GM19452 (cell line): ENCODE measurements at regions not wholly inside any gene's neighbourhood (a gene's known extent, or its start where the extent isn't known, plus 50 kb on each side); places are given as distances from the start of the nearest gene placed in this dataset.

Experiments used
- ATAC-seq: cut with Tn5 transposase; IDR thresholded peaks from one replicate; pipeline ENCODE4 v1.9.1; 2021; ENCODE audit not compliant: unreplicated experiment

- ATAC-seq = no peak
These were observed 112.8 kb downstream of the LINC00237 start for GRCh38 chr20:20993372-20993771.

GRCh38 chr20:20992686-20993360, 113.3 kb downstream of the LINC00237 start:
- no peak for ATAC-seq

DNA sequence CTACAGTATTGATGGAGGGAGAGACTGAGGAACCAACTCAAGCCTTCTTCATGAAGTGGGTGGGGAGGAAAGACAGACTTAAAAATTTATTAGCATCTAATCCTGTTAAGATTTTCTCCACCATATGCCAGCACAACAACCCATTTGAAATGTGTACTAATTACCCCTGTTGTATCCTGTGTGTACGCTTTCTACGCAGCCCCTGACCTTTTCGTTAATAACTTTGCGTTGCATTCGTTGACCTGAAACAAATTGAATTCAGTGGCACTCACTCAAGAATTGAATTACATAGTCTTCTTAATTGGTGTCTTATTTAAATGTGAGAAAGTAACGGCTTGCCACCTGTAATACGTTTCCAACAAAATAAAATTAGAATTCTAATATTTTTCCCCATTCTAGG, 113.9 kb downstream of the LINC00237 start:
- ATAC-seq = no peak

GRCh38 chr20:20989081-20989480, 117.1 kb downstream of the LINC00237 start:
- no peak for ATAC-seq

- ATAC-seq = no peak
These were observed 126.2 kb downstream of the LINC00237 start for GRCh38 chr20:20979934-20980333.

GRCh38 chr20:20977786-20978185, 128.4 kb downstream of the LINC00237 start:
- ATAC-seq = no peak

DNA sequence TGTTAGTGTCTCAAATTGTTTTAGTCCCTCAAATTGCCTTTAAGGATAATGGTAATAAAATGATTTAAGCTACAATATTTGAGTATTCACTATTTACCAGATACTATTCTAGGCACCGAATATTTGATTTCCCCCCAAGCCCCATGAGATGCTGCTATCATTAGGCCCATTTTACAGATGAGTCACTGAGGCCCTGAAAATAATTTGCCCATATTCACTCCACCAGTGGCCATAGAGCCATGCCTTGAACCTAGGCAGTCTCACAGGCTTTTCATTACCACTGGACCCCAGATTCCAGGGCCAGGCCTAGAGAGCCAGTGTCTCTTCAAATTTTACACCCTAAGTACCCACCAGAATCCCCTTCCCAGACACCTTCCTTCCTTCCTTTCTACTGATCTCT, 133.7 kb downstream of the LINC00237 start:
- ATAC-seq = no peak

GRCh38 chr20:20971810-20972209, 134.3 kb downstream of the LINC00237 start:
- no peak for ATAC-seq

DNA sequence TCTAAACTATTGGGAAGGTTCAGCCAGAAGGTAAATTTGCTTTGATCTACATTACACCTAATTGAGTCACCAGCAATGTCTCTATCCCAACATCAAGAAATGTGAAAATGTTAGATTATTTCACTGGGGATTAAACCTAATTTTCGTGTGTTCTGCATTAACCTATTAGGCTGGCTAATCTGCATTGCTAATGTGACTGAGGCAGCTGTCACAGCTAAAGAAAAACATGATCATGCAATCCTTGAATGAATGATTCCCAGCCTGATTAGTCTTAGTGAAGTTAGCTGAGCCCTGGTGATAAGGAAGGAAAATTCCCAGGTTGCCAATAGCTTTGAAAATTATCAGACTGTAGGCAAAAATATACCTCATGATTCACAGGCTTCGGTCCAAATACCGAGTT, 135.3 kb downstream of the LINC00237 start:
- no peak for ATAC-seq

GRCh38 chr20:20969701-20970280, 136.4 kb downstream of the LINC00237 start:
- no peak for ATAC-seq

DNA sequence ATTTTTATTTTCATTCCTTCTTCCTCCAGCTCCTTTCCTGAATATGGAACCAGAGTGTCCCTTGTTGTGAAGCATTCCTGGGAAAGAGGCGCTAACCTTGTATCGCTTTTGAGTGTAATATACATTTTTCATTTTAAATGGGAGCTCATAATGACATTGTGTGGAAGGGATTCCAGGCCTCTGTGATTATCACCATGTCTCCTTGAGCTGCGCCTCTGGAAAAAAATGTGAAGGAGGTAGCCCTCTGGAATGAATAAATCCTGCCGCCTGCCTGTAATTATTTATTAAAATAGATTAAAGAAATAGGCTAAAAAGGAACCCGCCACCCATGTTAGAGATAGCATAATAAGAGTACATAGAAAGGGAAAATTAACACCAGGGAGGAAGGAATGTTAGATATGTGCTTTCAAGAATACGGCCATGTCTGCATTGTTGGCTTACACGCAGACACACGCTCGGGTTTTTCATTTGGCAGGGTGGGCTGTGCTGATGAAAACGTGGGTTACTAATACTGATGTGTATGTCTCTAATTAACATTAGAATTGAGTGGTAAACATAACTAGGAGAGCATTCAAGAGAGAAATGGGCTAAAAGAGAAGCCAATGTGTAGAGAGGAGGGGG, 138.5 kb downstream of the LINC00237 start:
- no peak for ATAC-seq

DNA sequence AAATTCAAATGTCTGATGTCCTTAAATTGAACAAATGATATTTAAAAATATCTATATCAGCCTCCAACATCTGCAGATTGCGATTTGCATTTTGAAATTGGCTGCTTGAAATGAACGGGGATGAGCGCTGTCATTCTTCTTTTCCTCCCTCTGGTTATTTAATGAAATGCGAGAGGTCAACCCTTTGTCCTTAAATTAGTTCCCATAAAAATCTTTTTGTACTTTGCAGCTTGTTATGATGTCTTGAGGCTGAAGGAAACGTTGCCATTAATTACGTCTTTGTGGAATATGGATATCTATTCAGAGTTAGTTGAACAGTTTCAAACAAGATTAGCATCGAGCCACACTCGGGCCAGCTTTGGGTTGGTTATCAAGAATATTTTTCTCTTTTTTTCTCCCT, 140.0 kb downstream of the LINC00237 start:
- ATAC-seq = no peak

- no peak for ATAC-seq
These were observed 147.0 kb downstream of the LINC00237 start for GRCh38 chr20:20959031-20959755.

DNA sequence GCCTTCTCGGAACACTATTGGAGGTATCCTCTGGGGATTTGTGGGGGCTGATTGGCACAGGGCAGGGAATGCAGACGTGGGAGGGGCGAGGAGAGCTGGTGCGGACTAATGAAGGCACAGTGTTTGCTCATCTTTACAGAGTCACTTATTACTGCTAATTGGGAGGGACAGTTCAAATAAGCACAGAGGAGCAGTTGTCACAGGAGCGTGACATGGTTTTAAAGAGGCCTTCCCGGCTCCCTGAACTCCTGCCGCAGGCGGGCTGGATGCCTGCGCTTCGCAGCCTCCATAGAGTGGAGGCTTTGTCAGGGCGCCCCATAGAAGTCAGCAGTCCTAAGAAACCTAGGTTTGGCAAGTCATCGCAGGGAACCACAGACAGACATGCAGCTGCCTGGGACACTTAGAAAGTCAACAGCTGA, 149.6 kb downstream of the LINC00237 start:
- no peak for ATAC-seq

- no peak for ATAC-seq
These were observed 150.3 kb downstream of the LINC00237 start for GRCh38 chr20:20955892-20956291.

DNA sequence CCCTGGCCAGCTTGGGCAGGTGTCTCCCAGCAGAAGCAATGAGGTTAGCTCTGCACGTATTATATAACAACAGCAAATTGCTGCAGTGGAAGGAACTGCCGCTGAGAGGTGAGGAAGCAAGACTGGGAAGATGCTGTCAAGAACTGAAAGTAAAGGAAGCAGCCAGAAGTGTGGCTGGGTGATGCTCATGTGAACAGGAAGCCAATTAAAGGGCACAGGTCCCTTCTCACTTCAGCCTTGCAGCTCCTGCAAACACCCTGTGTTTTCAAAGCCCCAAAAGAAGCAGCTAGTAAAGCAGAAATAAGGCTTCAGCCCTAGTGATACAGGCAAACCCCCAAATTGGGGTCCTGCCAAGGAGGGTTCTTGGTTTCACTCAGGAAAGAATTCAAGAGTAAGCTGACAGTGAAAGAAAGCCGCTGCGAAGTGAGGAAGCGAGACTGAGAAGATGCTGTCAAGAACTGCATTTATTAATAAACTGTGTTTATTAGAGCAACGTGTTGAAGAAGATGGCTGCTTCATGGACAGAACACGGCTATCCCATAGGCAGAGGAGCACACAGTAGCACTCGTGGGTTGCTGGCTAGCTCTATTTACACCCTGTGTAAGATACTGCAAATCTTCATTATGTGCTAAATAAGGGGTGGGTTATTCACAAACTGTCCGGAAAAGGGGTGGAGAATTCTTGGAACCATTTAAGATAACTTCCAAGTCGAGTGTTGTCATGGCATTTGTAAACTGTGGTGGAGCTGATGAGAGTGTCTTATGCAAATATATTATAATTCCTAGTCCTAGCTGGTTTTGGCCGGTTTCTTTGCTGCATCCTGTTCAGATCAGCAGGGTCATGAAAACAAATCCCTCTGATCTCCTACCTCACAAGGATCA, 152.2 kb downstream of the LINC00237 start:
- no peak for ATAC-seq

DNA sequence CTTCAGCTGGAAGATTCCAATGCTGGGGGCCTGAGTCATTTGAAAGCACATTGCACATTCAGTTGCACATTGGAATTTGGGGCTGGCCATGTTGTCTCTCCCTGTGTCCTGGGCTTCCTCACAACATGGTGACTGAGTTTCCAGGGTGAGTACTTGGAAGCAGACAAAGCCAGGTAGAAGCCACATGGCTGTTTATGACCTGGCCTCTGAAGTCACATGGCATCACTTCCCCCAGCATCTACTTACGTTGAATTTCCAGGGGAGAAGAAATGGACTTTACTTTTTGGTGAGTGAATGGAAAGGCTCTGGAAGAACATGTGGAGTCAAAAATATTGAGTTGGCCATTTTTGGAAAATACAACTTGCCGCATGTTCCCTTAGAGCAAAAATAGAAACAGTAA, 155.5 kb downstream of the LINC00237 start:
- no peak for ATAC-seq

- ATAC-seq = no peak
These were observed 159.9 kb downstream of the LINC00237 start for GRCh38 chr20:20946122-20946759.

DNA sequence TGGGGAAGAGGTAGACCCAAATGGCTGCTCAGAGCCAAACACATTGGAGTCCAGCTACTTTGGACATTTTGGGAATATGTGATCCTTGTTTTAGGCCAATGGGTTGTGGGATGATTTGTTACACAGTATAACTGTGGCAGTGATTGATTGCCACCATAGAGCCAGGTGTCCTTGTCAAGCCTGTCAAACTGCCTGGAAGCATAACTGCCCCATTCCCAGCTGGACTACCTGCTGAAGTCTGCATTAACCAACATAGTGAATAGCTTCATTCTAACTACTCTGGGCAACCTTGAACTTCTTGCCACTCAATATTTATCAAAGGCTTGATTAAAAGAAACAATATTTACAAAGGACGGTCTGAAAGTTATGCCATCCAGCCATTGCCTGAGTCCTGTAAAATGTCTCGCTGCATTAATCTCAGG, 164.7 kb downstream of the LINC00237 start:
- no peak for ATAC-seq

- ATAC-seq = no peak
These were observed 167.2 kb downstream of the LINC00237 start for GRCh38 chr20:20939006-20939405.
